ENCODE measurements at regions not wholly inside any gene's neighbourhood (a gene's known extent, or its start where the extent isn't known, plus 50 kb on each side); places are given as distances from the start of the nearest gene placed in this dataset.
"Not testable (repeated sequence)": the region's sequence is repeated elsewhere in the genome, so short reads cannot be mapped to it uniquely, and the experiment has no call there.

- no peak for DNase-seq
These were observed 326.3 kb downstream of the OSTF1 start for GRCh38 chr9:75414371-75415160.

GRCh38 chr9:75417471-75417870 lies 329.2 kb downstream of the OSTF1 start:
- DNase-seq: no peak

- no peak for DNase-seq
These were observed 330.2 kb downstream of the OSTF1 start for GRCh38 chr9:75418518-75418917.

GRCh38 chr9:75422944-75423522 lies 334.7 kb downstream of the OSTF1 start:
- no peak for DNase-seq

GRCh38 chr9:75429531-75430475 lies 341.5 kb downstream of the OSTF1 start:
- DNase-seq: no peak

- DNase-seq: no peak
These were observed 343.1 kb downstream of the OSTF1 start for GRCh38 chr9:75431375-75431774.

GRCh38 chr9:75432386-75432785 lies 344.1 kb downstream of the OSTF1 start:
- no peak for DNase-seq

- no peak for DNase-seq
These were observed 344.6 kb downstream of the OSTF1 start for GRCh38 chr9:75432888-75433287.

GRCh38 chr9:75438716-75439115 lies 350.4 kb downstream of the OSTF1 start:
- DNase-seq: no peak

GRCh38 chr9:75440914-75441313 lies 352.6 kb downstream of the OSTF1 start:
- DNase-seq: no peak

- no peak for DNase-seq
These were observed 356.8 kb downstream of the OSTF1 start for GRCh38 chr9:75445144-75445543.

- DNase-seq: no peak
These were observed 359.0 kb downstream of the OSTF1 start for GRCh38 chr9:75447281-75447680.

GRCh38 chr9:75448281-75448680 lies 360.0 kb downstream of the OSTF1 start:
- DNase-seq: no peak

GRCh38 chr9:75448955-75449354 lies 360.6 kb downstream of the OSTF1 start:
- no peak for DNase-seq

GRCh38 chr9:75451045-75451444 lies 362.7 kb downstream of the OSTF1 start:
- DNase-seq: no peak

GRCh38 chr9:75451505-75451904 lies 363.2 kb downstream of the OSTF1 start:
- no peak for DNase-seq

- DNase-seq: no peak
These were observed 364.2 kb downstream of the OSTF1 start for GRCh38 chr9:75452512-75452911.

GRCh38 chr9:75454043-75454442 lies 365.7 kb downstream of the OSTF1 start:
- DNase-seq: no peak

GRCh38 chr9:75454891-75455290 lies 366.6 kb downstream of the OSTF1 start:
- DNase-seq: no peak

GRCh38 chr9:75455444-75455921 lies 367.2 kb downstream of the OSTF1 start:
- no peak for DNase-seq

GRCh38 chr9:75456698-75457097 lies 368.4 kb downstream of the OSTF1 start:
- no peak for DNase-seq

- DNase-seq: no peak
These were observed 369.2 kb downstream of the OSTF1 start for GRCh38 chr9:75457474-75458011.

GRCh38 chr9:75459311-75459710 lies 371.0 kb downstream of the OSTF1 start:
- not testable (repeated sequence) for DNase-seq
